Endothelial cell of umbilical vein (primary cell): ENCODE measurements at regions not wholly inside any gene's neighbourhood (a gene's known extent, or its start where the extent isn't known, plus 50 kb on each side); places are given as distances from the start of the nearest gene placed in this dataset.

Experiments used
- EZH2 ChIP-seq: IDR thresholded peaks from 2 replicates; pipeline ENCODE4 v1.6.1; 2012; ENCODE audit warnings: borderline replicate concordance, low read depth, mild to moderate bottlenecking, moderate library complexity, low read length, inconsistent platforms; ENCODE audit not compliant: severe bottlenecking
- FOS ChIP-seq: IDR thresholded peaks from 2 replicates; pipeline ENCODE4 v1.6.1; 2011; ENCODE audit warnings: mild to moderate bottlenecking, low read length, moderate library complexity, borderline replicate concordance; ENCODE audit not compliant: insufficient read depth
- GATA2 ChIP-seq: IDR thresholded peaks from 2 replicates; pipeline ENCODE4 v1.7.0; 2011; ENCODE audit warnings: low read depth, mild to moderate bottlenecking, moderate library complexity, mixed read lengths, low read length; ENCODE audit not compliant: insufficient read length, insufficient read depth
- JUN ChIP-seq: IDR thresholded peaks from 2 replicates; pipeline ENCODE4 v1.6.1; 2011; ENCODE audit warnings: borderline replicate concordance, low read depth; ENCODE audit not compliant: insufficient read length, insufficient read depth
- MYC ChIP-seq: IDR thresholded peaks from one replicate; pipeline ENCODE4 v1.6.1; 2011; ENCODE audit warnings: mild to moderate bottlenecking, low read depth, low read length
- POLR2A ChIP-seq: IDR thresholded peaks from 2 replicates; pipeline ENCODE4 v1.6.1; 2012; ENCODE audit warnings: low read depth, mild to moderate bottlenecking, control low read depth, low read length
- POLR2AphosphoS5 ChIP-seq: IDR thresholded peaks from 2 replicates; pipeline ENCODE4 v1.6.1; 2012; ENCODE audit warnings: low read depth, mild to moderate bottlenecking, control low read depth, low read length, moderate library complexity; ENCODE audit not compliant: insufficient read depth
- TF ChIP-seq, protein P1 (sequence below), 2 donors: IDR thresholded peaks; 1 replicate in 1 of 2; 2 replicates in 1 of 2; pipeline ENCODE4 v1.5.1; 2011; ENCODE audit warnings: low read length in 2 of 2, mild to moderate bottlenecking in 2 of 2, moderate library complexity in 2 of 2, control low read depth in 1 of 2, inconsistent platforms in 1 of 2, low read depth in 1 of 2; ENCODE audit not compliant: insufficient read depth in 1 of 2; ENCODE audit errors: extremely low read depth in 1 of 2
- TF ChIP-seq, protein P2 (sequence below): IDR thresholded peaks from 2 replicates; pipeline ENCODE4 v1.6.1; 2011; ENCODE audit not compliant: insufficient read depth, insufficient read length

DNA sequence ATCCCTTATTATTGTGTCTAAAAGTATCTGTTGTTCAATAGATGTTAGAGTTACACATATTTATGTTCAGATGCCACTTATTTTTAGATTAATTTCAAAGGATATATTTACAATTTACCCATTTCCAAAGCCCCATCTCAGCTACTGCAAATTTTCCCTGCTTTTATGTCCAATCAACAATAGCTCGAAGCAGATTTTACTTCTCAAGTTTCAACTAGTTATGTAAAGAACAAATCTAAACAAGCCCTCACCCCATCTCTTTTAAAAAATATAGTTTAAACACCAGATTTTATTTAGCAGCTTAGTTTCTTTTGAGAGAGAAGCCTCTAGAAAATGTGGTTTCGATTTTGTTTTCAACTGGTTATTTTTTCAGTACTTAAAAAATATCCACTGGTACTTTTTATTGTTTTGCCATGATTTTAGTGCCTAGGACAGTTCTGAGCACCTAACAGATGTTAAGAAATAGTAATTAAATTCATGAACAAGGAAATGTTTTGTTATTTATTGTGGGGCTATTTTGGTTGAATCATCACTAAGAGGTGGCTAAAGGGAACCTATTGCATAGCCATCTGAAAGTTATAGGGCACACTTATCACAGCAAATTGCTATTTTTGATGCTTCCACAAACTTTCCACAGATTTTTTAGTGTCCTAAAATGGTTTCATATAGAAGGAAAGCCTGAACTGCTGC lies 96.2 kb upstream of the BMP4 start:
- no peak for TF ChIP-seq EZH2
- TF ChIP-seq, protein P1, sequence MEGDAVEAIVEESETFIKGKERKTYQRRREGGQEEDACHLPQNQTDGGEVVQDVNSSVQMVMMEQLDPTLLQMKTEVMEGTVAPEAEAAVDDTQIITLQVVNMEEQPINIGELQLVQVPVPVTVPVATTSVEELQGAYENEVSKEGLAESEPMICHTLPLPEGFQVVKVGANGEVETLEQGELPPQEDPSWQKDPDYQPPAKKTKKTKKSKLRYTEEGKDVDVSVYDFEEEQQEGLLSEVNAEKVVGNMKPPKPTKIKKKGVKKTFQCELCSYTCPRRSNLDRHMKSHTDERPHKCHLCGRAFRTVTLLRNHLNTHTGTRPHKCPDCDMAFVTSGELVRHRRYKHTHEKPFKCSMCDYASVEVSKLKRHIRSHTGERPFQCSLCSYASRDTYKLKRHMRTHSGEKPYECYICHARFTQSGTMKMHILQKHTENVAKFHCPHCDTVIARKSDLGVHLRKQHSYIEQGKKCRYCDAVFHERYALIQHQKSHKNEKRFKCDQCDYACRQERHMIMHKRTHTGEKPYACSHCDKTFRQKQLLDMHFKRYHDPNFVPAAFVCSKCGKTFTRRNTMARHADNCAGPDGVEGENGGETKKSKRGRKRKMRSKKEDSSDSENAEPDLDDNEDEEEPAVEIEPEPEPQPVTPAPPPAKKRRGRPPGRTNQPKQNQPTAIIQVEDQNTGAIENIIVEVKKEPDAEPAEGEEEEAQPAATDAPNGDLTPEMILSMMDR (IDR thresholded peaks at IDR 0.05; ENCODE audit: extremely low read depth in 1 of 2, insufficient read depth in 1 of 2, low read depth in 1 of 2, low read length in 2 of 2), result no peak
- TF ChIP-seq GATA2, result no peak
- TF ChIP-seq POLR2A, result no peak
- no peak for TF ChIP-seq POLR2AphosphoS5
- TF ChIP-seq, protein P2, sequence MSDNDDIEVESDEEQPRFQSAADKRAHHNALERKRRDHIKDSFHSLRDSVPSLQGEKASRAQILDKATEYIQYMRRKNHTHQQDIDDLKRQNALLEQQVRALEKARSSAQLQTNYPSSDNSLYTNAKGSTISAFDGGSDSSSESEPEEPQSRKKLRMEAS, result no peak
- TF ChIP-seq MYC, result no peak
- no peak for TF ChIP-seq JUN
- TF ChIP-seq FOS, result no peak
